OCI-LY1 (cell line): ENCODE measurements at regions not wholly inside any gene's neighbourhood (a gene's known extent, or its start where the extent isn't known, plus 50 kb on each side); places are given as distances from the start of the nearest gene placed in this dataset.

Experiments
- H2AFZ ChIP-seq: fragments of 200-600 bp; sonication (generic), shearing (Covaris generic); 2 replicates; pipeline ENCODE4 v1.6.0; 2014; ENCODE audit warnings: antibody characterized with exemption, mild to moderate bottlenecking, low read length
- H3F3A ChIP-seq: fragments of 200-600 bp; sonication (generic), shearing (Covaris generic); 2 replicates; pipeline ENCODE4 v1.6.0; 2014; ENCODE audit warnings: mild to moderate bottlenecking, antibody characterized with exemption, low read length, moderate library complexity; ENCODE audit not compliant: insufficient read depth
- H3K27ac ChIP-seq: fragments of 200-600 bp; sonication (generic); 2 replicates; pipeline ENCODE4 v1.5.1; 2014; ENCODE audit warnings: low read length, mixed run types, mild to moderate bottlenecking, low read depth; ENCODE audit not compliant: poor library complexity, severe bottlenecking
- H3K27me3 ChIP-seq: fragments of 200-600 bp; sonication (generic); 2 replicates; pipeline ENCODE4 v1.6.0; 2014; ENCODE audit warnings: antibody characterized with exemption, mild to moderate bottlenecking, low read length, moderate library complexity; ENCODE audit not compliant: insufficient read depth
- H3K36me3 ChIP-seq: fragments of 200-600 bp; sonication (generic); 2 replicates; pipeline ENCODE4 v1.6.1; 2014; ENCODE audit warnings: mild to moderate bottlenecking, antibody characterized with exemption, low read length, moderate library complexity, mixed read lengths; ENCODE audit not compliant: insufficient read depth
- H3K4me1 ChIP-seq: fragments of 200-600 bp; sonication (generic); 2 replicates; pipeline ENCODE4 v1.5.1; 2014; ENCODE audit warnings: mild to moderate bottlenecking, low read length, moderate library complexity; ENCODE audit not compliant: insufficient read depth, severe bottlenecking
- H3K4me2 ChIP-seq: fragments of 200-600 bp; sonication (generic), shearing (Covaris generic); 2 replicates; pipeline ENCODE4 v1.6.1; 2014; ENCODE audit warnings: low read length
- H3K4me3 ChIP-seq: fragments of 200-600 bp; sonication (generic); 2 replicates; pipeline ENCODE4 v1.5.1; 2014; ENCODE audit warnings: low read length, low read depth, mild to moderate bottlenecking, mixed read lengths; ENCODE audit not compliant: poor library complexity, severe bottlenecking
- H3K79me2 ChIP-seq: fragments of 200-600 bp; shearing (Covaris generic); 2 replicates; pipeline ENCODE4 v1.6.1; 2016; ENCODE audit warnings: mixed run types, low read length, mixed read lengths; ENCODE audit not compliant: insufficient read depth
- H3K9ac ChIP-seq: fragments of 200-600 bp; sonication (generic), shearing (Covaris generic); 2 replicates; pipeline ENCODE4 v1.6.1; 2014; ENCODE audit warnings: mild to moderate bottlenecking, low read length, mixed read lengths
- H3K9me2 ChIP-seq: fragments of 200-600 bp; sonication (generic), shearing (Covaris generic); 2 replicates; pipeline ENCODE4 v1.6.1; 2014; ENCODE audit warnings: low read depth, mild to moderate bottlenecking, low read length, mixed read lengths
- H3K9me3 ChIP-seq: fragments of 200-600 bp; shearing (Covaris generic); 2 replicates; pipeline ENCODE4 v1.6.1; 2014; ENCODE audit warnings: low read length, mixed read lengths
- H4K20me1 ChIP-seq: fragments of 200-600 bp; sonication (generic), shearing (Covaris generic); 2 replicates; pipeline ENCODE4 v1.6.0; 2016; ENCODE audit warnings: mild to moderate bottlenecking, low read length; ENCODE audit not compliant: insufficient read depth
- EZH2 ChIP-seq: fragments of 200-600 bp; sonication (generic), shearing (Covaris generic); IDR thresholded peaks from 2 replicates; pipeline ENCODE4 v1.8.0; 2017; ENCODE audit warnings: borderline replicate concordance, mixed run types, mild to moderate bottlenecking, antibody characterized with exemption, low read length, moderate library complexity, mixed read lengths
- TF ChIP-seq, protein P1 (sequence below): fragments of 200-600 bp; sonication (generic), shearing (Covaris generic); IDR thresholded peaks from 2 replicates; pipeline ENCODE4 v1.5.1; 2017; ENCODE audit warnings: mild to moderate bottlenecking, antibody characterized with exemption, low read length, moderate library complexity, mixed read lengths

DNA sequence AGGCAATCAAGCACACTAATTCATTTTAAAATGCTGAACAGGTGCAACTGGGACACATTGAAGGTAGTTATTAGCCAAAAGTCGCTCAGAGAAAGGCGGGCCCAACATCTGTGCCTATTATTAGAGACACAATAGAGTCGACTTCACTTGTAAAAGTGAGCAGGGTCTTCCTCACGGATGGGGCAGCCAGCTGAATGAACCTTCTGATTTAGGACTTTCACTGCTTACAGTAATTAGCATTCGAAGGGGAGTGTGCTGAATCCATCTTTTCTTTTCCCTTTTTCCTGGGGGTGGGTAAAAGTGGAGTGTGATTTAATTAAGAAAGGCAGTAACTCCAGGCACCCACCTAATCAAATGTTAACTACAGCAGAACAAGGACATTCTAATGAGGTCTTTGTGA is 677.7 kb downstream of the DCDC2C start:
- no peaks in the 10 kb centered on the region for H4K20me1 ChIP-seq
- no peak overlapping the region for H3K4me2 ChIP-seq

DNA sequence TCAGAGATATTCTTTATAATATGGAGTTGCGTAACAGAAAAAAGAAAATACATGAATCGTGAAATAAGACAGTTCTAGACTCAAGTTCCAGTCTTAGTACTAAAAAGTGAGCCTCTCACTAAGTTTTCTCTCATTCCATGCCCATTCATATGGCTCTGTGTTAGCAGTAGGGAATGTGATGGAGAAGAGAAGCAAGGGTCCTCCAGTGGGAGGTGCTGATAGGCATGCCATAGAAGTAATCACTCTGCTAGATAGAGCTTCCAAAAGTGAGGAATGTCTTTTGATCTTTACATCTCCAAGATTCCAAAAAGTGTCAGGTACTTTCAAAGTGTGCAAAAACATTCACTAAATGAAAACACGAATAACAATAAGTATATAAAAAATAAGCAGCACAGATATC is 678.4 kb downstream of the DCDC2C start:
- Histone ChIP-seq H3K4me3 (no peak overlapping the region), H3K9me2 (no peaks in the 10 kb centered on the region), H3K27me3 (no peaks in the 10 kb centered on the region), H3K9ac (no peak overlapping the region), H3K27ac (no peak overlapping the region), H3K79me2 (no peaks in the 10 kb centered on the region), H3K4me2 (no peak overlapping the region), H3K36me3 (no peaks in the 10 kb centered on the region), H2AFZ (no peak overlapping the region), H4K20me1 (no peaks in the 10 kb centered on the region), H3F3A (no peaks in the 10 kb centered on the region), H3K4me1 (no peaks in the 10 kb centered on the region), H3K9me3 (no peaks in the 10 kb centered on the region)
- TF ChIP-seq EZH2 = no peak
- TF ChIP-seq, protein P1, sequence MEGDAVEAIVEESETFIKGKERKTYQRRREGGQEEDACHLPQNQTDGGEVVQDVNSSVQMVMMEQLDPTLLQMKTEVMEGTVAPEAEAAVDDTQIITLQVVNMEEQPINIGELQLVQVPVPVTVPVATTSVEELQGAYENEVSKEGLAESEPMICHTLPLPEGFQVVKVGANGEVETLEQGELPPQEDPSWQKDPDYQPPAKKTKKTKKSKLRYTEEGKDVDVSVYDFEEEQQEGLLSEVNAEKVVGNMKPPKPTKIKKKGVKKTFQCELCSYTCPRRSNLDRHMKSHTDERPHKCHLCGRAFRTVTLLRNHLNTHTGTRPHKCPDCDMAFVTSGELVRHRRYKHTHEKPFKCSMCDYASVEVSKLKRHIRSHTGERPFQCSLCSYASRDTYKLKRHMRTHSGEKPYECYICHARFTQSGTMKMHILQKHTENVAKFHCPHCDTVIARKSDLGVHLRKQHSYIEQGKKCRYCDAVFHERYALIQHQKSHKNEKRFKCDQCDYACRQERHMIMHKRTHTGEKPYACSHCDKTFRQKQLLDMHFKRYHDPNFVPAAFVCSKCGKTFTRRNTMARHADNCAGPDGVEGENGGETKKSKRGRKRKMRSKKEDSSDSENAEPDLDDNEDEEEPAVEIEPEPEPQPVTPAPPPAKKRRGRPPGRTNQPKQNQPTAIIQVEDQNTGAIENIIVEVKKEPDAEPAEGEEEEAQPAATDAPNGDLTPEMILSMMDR = no peak

More for the DNA sequence above, 677.7 kb downstream of the DCDC2C start:
- Histone ChIP-seq H3K9ac (no peak overlapping the region), H3K9me2 (no peaks in the 10 kb centered on the region), H3K27me3 (no peaks in the 10 kb centered on the region), H3K79me2 (no peaks in the 10 kb centered on the region), H3K4me3 (no peak overlapping the region), H3F3A (no peaks in the 10 kb centered on the region), H2AFZ (no peak overlapping the region), H3K4me1 (no peaks in the 10 kb centered on the region), H3K27ac (no peak overlapping the region), H3K9me3 (no peaks in the 10 kb centered on the region), H3K36me3 (no peaks in the 10 kb centered on the region)
- TF ChIP-seq, protein P1 = no peak

DNA sequence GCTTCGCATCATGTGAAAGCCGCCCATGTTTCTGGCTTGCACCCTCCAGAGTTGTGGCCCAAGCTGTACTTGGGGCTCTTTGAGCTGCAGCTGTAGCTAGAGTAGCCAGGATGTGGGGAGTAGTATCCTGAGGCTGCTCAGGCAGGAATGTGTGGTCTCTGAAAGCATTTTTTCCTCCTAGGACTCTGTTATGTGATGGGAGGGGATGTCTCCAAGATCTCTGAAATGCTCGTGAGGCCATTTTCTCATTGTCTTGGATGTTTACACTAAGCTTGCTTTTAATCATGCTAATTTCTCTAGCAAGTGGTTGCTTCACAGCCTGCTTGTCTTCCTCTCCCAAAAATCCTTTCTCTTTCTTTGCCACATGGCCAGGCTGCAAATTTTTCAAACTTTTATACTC is 687.6 kb downstream of the DCDC2C start:
- Histone ChIP-seq H3K4me2 (no peak overlapping the region), H3K27me3 (no peaks in the 10 kb centered on the region), H3K9me2 (no peaks in the 10 kb centered on the region), H3K4me1 (no peaks in the 10 kb centered on the region), H3K4me3 (no peak overlapping the region), H3K36me3 (no peaks in the 10 kb centered on the region), H3F3A (no peaks in the 10 kb centered on the region), H3K79me2 (no peaks in the 10 kb centered on the region), H4K20me1 (no peaks in the 10 kb centered on the region), H3K27ac (no peak overlapping the region), H2AFZ (no peak overlapping the region), H3K9me3 (no peaks in the 10 kb centered on the region), H3K9ac (no peak overlapping the region)
- no peak for TF ChIP-seq EZH2
- TF ChIP-seq, protein P1 = no peak
